COLO668 (cell line): ENCODE measurements at regions not wholly inside any gene's neighbourhood (a gene's known extent, or its start where the extent isn't known, plus 50 kb on each side); places are given as distances from the start of the nearest gene placed in this dataset.
"Not testable (repeated sequence)": the region's sequence is repeated elsewhere in the genome, so short reads cannot be mapped to it uniquely, and the experiment has no call there.

Source experiments
- DNase-seq: peaks from one replicate; lab custom pipeline; 2025; ENCODE audit not compliant: unreplicated experiment; lab: John Stamatoyannopoulos, UW

DNA sequence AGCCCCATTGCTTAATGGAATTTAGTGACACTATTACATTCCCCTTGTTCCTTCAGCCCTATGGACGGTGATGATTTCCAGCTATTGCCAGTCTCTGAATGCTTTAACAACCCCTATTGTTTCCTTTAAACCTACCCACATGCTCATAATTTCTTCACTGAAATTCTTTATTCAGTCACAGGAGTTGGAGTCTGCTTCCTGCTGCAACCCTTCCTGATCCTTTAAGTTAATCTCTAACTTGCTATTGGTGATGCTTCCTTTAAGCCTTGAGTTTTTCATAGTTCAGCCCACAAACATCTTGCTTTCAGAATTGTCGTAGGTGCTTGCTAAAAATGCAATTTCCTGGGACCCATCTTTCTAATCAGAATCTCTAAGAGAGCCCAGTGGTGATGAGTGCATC is 66.3 kb upstream of the TNFAIP3 start:
- no peak for DNase-seq

DNA sequence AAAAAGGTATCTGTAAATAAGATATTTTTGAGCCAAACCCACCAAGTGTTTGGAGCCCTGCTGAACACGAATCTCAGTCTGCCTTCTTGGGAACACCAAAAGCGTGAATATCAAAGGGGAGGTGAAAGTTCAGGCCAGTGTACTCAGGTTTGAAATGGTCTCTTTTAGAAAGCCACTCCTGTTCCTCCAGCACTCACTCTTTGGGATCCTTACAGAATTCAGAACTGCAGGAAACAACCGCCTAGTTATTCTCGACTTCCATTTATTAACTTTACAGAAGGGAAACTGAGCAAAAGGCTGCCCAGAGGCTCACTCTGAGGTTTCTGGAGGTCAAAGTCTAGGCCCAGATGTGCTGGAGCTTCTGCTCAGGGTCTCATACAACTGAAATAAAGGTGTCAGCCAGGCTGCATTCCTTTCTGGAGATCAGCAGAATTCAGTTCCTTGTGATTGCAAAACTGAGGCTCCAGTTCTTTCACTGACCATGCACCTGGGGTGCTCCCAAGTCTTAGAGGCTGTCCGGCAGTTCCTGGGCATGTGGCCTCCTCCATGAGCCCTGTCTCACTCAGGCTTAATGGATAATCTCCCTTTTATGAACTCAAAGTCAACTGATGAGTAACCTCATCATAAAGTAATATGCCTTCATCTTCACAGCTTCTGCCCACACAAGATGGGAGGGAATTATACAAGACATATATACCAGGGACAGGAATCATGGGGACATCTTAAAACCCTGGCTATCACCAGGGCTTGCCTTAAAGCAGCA is 65.5 kb upstream of the TNFAIP3 start:
- DNase-seq, result no peak

DNA sequence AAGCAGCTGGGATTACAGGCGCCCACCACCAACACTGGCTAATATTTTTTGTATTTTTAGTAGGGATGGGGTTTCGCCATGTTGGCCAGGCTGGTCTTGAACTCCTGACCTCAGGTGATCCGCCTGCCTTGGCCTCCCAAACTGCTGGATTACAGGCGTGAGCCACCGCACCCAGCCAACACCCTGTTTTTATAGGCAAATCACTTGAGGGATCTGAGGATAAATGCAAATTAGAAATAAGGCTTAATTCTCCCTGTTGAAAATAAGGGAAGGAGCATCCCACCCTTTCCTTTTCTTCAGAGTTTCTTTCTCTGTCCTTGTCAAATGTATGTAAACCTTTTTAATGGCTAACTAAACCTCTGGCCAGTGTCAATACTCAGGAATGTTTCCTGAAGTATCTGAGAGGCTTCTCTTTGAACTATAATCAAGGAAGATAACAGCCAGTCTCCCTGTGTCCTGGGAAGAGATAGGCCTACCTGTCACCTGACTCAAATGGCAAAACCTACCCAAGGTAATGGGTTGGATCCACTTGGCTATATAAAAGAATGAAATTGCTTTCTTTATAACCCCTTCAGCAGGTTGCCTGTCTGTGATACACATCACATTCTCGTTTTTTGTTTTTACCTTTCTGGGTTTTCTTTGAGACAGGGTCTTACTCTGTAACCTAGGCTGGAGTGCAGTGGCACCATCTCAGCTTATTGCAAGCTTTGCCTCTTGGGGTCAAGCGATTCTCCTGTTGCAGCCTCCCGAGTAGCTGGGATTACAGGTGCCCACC is 64.5 kb upstream of the TNFAIP3 start:
- no peak for DNase-seq

DNA sequence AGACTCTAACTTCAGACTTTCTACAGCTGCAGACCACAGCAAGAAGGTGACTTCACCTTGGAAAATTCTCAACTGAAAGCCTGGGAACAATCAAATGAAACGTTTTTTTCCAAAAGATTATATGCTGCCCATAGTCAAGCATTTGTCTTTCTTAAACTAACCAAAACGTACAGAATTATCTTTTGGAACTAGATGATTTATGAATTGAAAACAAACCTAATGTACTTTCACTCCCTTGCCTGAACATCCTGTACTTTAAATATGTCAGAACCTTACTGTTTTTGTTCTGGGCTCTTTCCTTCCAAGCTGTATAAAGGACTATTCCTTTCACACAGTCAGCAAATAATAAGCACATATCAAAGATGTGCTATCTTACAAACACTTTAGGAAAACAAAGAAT is 62.4 kb upstream of the TNFAIP3 start:
- no peak for DNase-seq

DNA sequence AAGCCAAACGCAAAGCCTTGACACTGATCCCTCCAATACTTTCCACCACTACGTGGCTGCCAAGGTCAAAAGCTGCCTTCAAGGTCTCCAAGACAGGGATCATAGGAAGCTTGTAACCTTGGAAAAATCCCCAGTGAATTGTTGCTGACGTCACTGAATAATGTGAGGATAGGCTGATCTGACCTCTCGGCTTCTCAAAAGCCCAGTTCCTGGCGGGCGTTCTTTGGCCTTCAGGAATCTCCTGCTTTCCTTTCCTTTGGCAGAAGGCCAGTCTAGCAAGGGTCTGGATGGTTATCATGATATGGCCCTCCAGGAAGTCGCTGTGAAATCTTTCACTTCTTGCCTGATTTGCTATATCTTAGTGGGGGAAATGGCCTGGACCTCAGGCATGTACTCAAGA is 61.4 kb upstream of the TNFAIP3 start:
- no peak for DNase-seq

DNA sequence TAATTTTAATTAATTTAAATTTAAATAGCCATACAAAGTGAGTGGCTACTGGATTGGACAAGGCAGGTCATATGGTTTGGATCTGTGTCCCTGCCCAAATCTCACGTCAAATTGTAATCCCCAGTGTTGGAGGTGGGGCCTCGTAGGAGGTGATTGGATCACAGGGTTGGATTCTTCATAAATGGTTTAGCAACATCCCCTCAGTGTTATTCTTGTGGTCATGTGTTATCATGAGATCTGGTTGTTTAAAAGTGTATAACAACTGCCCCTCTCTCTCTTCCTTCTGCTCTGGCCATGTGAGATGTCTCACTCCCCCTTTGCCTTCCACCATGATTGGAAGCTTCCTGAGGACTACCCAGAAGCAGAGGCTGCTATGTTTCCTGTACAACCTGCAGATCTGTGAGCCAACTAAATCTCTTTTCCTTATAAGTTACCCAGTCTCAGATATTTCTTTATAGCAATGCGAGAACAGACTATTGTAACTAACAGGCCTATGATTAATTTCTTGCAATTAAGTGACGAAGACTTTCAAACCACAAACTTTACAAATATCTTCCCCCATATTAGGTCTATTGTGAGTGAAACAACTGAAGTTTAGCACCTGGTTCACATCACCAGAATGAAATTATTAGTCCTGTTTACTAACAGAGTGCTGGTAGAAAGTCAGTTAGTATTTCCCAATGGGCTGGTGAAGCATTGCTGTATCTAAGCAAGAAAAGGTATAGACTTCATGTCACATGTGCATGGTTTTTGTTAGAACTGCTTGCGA is 60.0 kb upstream of the TNFAIP3 start:
- DNase-seq, result no peak

DNA sequence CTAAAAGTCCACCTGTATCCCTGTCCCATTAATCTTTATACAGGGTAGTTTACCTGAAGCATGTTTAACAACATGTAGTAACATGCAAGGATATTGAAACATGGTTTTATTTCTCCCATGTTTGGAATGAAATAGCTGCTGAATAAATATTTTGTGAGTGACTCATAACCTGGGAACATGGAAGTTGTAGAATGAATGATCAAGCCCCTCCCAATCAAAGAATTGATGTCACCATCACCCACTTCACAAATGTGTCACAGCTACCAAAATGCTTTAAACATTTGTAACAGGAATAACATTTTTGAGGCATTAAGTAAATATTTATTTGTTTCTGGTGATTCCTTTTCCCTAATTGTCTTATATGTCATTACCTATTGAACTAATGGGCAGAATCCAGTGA is 58.9 kb upstream of the TNFAIP3 start:
- DNase-seq, result no peak

DNA sequence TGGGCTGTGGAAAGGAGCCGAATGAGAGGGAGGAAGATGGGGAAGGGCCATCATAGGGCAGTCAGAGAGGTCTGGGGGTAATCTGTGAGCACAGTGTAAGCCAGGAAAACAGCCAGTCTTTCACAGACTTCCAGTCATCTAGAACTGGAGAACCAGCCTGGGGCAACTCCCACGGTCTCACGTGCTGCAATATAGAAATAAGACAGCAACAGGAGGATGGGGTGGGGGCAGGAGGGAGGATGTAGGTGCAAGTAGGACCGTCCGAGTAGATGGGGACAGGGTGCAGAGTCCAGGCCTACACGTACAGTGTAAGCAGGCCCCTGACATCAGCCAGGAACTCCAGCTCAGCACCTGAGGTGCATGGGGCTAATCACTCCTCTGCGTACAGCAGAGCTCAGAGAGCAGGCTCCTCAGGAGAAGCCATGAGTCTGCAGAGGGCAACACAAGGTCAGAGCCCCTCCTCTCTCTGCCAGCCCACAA is 58.2 kb upstream of the TNFAIP3 start:
- DNase-seq, result no peak

DNA sequence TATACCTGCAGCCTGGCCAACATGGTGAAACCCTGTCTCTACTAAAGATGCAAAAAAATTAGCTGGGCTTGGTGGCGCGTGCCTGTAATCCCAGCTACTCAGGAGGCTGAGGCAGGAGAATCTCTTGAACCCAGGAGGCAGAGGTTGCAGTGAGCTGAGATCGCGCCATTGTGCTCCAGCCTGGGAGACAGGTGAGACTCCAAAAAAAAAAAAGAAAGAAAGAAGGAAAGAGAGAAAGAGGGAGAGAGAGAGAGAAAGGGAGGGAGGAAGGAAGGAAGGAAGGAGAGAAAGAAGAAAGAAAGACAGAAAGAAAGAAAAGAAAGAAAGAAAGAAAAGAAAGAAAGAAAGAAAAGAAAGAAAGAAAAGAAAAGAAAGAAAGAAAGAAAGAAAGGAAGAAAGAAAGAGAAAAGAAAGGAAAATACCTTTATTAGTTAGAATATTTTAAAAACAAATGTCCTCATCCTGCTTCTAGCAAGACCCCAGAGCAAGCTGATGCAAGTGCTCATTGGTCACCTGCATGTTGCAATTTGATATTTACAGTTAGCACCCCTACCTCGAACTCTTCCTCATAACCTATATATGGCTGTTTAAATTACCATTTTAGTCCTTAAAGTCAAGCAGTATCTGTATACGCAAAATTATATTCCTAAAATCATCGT is 57.0 kb upstream of the TNFAIP3 start:
- DNase-seq, result not testable (repeated sequence)

DNA sequence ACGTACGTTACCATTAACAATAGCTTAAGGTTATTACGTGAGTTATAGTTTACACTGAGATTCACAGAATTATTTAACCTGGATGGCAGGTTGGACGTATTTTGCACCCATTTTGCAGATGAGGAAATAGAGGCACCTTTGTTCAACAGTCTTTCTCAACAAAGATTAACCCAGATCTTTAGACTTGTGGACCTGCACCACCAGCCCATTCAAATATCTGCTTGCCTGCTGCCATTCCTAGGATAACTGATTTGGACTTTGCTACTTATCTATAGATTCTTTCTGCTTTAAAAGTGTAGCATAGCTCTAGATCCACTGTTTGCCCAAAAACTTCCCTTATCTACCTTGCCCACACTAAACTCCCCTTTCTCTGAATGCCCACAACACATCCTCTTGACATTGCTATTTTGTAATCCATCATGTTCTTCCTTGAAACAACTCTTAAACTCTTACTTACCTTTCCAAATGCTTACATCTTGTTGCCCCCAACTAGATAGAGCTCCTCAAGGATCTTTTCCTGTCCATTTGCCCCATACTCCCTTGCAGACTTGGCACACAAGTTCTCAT is 56.4 kb upstream of the TNFAIP3 start:
- DNase-seq, result no peak

DNA sequence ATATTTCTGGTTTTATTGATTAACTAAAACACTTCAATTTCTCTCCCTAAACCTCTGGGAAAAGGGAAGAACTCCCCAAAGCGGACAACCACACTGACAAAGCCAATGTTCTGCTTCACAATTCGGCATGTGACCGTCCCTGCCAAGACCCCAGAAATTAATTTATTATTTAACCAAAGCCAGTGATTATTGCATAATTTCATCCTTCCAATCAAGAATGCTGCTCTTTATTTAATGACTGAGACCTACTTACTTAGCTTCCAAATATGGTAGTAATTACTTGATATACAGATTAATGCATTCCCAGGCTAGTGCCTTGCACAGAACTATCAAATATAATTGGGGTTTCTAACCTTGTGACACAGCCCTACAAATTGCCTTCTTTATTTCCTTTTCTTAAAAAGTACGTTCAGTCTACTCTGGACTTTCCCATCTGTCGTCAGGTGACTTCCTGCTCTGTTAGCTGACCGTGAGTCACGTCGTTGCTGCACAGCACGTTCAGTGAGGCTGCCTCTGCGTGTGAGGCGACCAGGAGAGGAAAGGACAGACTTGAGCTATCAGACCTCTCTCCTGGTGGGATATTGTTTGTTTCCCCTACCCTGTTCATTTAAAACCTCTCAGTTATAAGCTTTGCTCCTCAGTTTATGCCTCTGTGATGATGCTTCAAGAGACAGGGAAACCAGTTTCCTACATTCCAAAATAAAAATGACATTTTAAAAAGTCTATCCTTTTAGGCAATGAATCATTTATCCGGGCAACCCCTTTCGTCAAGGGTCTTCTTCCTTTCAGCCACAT is 55.7 kb upstream of the TNFAIP3 start:
- DNase-seq, result peak; percentile 9

DNA sequence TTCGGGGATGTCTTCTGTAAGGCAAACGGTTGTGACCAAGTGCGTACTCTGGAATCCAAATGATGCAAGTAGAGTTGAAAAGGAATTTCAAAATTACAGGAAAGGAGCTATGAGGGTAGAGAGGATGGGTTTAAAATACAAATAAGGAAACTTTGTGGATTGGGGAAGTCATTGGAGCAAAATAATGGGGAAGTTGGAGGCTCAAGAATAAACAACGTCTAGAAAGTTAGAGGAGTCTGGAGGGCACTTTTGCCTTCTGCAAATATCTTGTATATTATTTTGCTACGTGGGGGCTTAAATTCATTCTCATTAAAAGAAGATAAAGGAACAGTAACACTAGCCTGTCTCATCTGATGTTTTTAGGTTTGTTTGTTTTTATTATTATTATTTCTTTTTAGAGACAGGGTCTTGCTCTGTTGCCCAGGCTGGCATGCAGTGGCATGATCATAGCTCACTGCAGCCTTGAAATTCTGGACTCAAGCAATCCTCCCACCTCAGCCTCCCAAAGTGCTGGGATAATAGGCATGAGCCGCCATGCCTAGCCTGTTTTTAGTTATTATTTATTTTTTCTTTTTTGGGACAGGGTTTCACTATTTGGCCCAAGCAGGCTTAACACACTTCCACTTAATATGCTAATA is 55.0 kb upstream of the TNFAIP3 start:
- no peak for DNase-seq

DNA sequence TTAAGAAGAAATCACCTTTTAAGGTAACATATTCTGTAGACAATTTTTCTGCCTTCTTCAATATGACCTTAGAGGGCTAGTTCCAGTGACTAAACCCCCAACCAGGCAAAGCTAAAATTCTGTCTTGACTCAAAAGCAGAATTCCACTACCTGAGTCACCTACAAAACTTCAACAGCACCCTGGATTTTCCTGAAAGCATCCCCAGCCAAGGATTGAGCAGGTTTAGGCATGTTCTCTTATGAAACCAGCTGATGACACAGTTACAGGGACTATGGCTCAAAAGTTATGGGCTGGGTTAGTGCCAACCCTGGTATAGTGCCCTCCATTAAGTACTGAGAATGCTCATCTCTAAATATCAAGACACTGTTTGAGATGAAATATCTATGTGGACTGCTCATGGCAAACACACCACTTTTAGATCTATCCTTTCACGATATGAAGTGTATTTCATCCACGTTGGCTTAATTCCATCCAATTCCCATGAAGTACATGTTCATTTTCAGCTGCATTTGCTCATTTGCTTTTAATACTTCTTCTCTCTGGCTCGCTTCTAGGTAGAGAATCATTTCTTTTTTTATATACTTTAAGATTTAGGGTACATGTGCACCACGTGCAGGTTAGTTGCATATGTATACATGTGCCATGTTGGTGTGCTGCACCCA is 53.6 kb upstream of the TNFAIP3 start:
- no peak for DNase-seq

DNA sequence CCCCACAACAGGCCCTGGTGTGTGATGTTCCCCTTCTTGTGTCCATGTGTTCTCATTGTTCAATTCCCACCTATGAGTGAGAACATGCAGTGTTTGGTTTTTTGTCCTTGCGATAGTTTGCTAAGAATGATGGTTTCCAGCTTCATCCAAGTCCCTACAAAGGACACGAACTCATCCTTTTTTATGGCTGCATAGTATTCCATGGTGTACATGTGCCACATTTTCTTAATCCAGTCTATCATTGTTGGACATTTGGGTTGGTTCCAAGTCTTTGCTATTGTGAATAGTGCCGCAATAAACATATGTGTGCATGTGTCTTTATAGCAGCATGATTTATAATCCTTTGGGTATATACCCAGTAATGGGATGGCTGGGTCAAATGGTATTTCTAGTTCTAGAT is 53.0 kb upstream of the TNFAIP3 start:
- not testable (repeated sequence) for DNase-seq

DNA sequence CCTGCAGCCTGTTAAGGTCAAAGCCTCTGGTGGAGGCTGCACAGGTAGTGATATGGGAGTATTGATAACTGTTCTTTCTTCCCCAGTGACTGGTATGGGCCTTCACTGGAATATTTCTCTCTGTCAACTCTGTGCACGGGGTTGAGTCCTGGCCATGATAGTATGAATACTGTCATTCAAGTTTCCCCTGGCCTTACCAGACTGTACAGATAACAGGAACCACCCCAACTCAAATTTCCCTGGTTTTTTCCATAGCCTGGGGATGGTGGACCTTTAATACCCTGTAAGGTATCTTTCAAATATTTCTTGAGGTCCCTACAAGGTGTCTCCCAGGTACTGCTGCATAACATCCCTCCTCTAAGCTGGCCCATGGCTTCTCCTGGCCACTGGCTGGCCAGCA is 51.4 kb upstream of the TNFAIP3 start:
- DNase-seq, result no peak

DNA sequence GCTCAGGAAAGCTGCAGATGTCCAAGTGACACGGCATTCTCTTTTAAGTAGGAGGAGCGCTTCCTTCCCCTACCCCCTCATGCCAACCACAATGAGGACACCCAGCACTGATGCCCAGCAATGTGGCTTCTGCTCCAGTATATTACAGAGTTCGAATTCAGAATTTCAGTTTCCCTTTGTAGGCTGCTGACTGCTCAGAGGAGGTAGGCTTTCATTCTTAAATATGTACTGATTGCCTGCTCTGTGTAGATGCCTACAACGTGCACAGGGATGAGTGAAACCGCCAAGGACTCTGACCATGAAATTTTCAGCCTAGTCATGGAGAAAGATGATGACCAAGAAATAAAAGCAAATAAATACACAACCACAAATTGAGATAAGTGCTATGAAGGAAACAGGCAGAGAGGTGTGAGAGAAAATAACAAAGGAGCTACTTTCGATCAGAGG is 50.9 kb upstream of the TNFAIP3 start:
- DNase-seq, result no peak

DNA sequence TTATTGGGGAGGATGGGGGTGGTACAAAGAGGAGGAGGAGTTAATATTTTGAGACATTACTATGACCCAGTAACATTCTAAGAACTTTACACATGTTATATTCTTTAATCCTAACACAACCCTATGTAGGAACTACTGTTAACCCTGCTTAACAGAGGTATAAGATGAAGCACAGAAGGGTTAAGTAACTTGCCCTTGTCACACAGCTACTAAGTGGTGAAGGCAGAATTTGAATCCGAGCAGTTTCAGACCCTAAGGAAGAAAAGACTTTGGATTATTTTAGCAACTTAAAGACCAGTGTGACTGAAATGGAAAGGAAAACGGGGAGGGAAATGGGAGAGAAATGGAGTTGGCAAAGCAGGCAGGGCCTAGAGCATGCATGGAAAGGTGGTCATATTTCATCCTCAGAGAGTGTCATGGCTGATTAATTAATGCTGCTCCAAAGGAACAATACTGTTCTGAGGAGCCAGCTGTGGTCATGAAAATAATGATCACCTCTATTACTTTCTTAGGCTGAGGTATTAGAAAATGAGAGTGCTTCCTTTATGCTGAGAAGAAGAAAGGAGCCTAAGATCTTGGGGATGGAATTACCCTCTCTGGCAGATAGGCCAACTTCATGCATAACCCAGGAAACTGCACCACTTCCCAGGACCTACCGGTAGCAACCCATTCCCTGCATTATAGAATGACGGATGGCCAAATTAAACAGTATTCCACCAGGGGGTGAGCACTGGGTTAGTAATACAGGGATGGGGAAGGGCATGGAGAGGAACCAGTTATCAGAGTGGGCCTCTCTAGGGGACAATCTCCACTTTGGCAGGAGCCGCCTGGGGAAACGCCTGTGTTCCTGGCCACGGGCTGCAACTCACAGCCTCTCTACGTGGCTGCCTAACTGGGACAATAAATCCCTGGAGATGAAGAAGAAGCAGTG is 50.1 kb upstream of the TNFAIP3 start:
- no peak for DNase-seq
